ENCODE measurements at regions not wholly inside any gene's neighbourhood (a gene's known extent, or its start where the extent isn't known, plus 50 kb on each side); places are given as distances from the start of the nearest gene placed in this dataset.
"Not testable (repeated sequence)": the region's sequence is repeated elsewhere in the genome, so short reads cannot be mapped to it uniquely, and the experiment has no call there.

GRCh38 chr4:140222171-140222570, 68.2 kb upstream of the MAML3 start:
- TF ChIP-seq CTCF (IDR thresholded peaks at IDR 0.05; ENCODE audit: low read depth, low read length) = no peak
- Histone ChIP-seq H3K4me3 (ENCODE audit: low read depth, low read length) (no peak overlapping the region), H3K27me3 (ENCODE audit: control insufficient read depth, insufficient read depth, low read length) (no peaks in the 10 kb centered on the region), H3K9me3 (ENCODE audit: control insufficient read depth, insufficient read depth, low read length) (no peaks in the 10 kb centered on the region), H3K27ac (ENCODE audit: low read depth, low read length) (no peak overlapping the region)
- ChIA-PET CTCF (no interaction called here), POLR2A (no interaction called here)
- no peak for DNase-seq (ENCODE audit: low read depth, low spot score)

GRCh38 chr4:140220058-140220457, 66.1 kb upstream of the MAML3 start:
- ChIA-PET CTCF (no interaction called here), POLR2A (no interaction called here)
- Histone ChIP-seq H3K27ac (ENCODE audit: low read depth, low read length) (no peak overlapping the region), H3K27me3 (ENCODE audit: control insufficient read depth, insufficient read depth, low read length) (no peaks in the 10 kb centered on the region), H3K9me3 (ENCODE audit: control insufficient read depth, insufficient read depth, low read length) (no peaks in the 10 kb centered on the region), H3K4me3 (ENCODE audit: low read depth, low read length) (no peak overlapping the region)
- no peak for DNase-seq (ENCODE audit: low read depth, low spot score)
- TF ChIP-seq CTCF (IDR thresholded peaks at IDR 0.05; ENCODE audit: low read depth, low read length) = no peak

GRCh38 chr4:140219567-140219966, 65.6 kb upstream of the MAML3 start:
- DNase-seq (ENCODE audit: low read depth, low spot score) = no peak
- POLR2A ChIA-PET = no interaction called here

GRCh38 chr4:140219070-140219469, 65.1 kb upstream of the MAML3 start:
- CTCF ChIA-PET; DNase-seq (ENCODE audit: low read depth, low spot score); H3K4me3 ChIP-seq (ENCODE audit: low read depth, low read length); H3K9me3 ChIP-seq (ENCODE audit: control insufficient read depth, insufficient read depth, low read length); POLR2A ChIA-PET; H3K27ac ChIP-seq (ENCODE audit: low read depth, low read length); H3K27me3 ChIP-seq (ENCODE audit: control insufficient read depth, insufficient read depth, low read length): not testable (repeated sequence)

More at GRCh38 chr4:140219567-140219966, 65.6 kb upstream of the MAML3 start:
- CTCF ChIA-PET = no interaction called here
- Histone ChIP-seq H3K27ac (ENCODE audit: low read depth, low read length) (no peak overlapping the region), H3K27me3 (ENCODE audit: control insufficient read depth, insufficient read depth, low read length) (no peaks in the 10 kb centered on the region), H3K9me3 (ENCODE audit: control insufficient read depth, insufficient read depth, low read length) (no peaks in the 10 kb centered on the region), H3K4me3 (ENCODE audit: low read depth, low read length) (no peak overlapping the region)
- TF ChIP-seq CTCF (IDR thresholded peaks at IDR 0.05; ENCODE audit: low read depth, low read length) = no peak

GRCh38 chr4:140213749-140214148, 59.8 kb upstream of the MAML3 start:
- POLR2A ChIA-PET = no interaction called here
- Histone ChIP-seq H3K27ac (ENCODE audit: low read depth, low read length) (no peak overlapping the region), H3K27me3 (ENCODE audit: control insufficient read depth, insufficient read depth, low read length) (peaks cover 6% of the 10 kb centered on the region), H3K4me3 (ENCODE audit: low read depth, low read length) (no peak overlapping the region), H3K9me3 (ENCODE audit: control insufficient read depth, insufficient read depth, low read length) (no peaks in the 10 kb centered on the region)
- DNase-seq (ENCODE audit: low read depth, low spot score) = no peak
- TF ChIP-seq CTCF (IDR thresholded peaks at IDR 0.05; ENCODE audit: low read depth, low read length) = no peak
- CTCF ChIA-PET = interaction anchor here (1.0 kb wide), 1 partner anchor 117 kb away, joined by 3 read pairs; no protein-coding TSS in a partner anchor

- no peak overlapping the region for H3K27ac ChIP-seq (ENCODE audit: low read depth, low read length)
- H3K27me3 ChIP-seq (ENCODE audit: control insufficient read depth, insufficient read depth, low read length) = peaks cover 6% of the 10 kb centered on the region
- DNase-seq (ENCODE audit: low read depth, low spot score) = no peak
- ChIA-PET POLR2A (no interaction called here), CTCF (interaction anchor here (1.0 kb wide), 1 partner anchor 117 kb away, joined by 3 read pairs; no protein-coding TSS in a partner anchor)
- no peak for TF ChIP-seq CTCF (IDR thresholded peaks at IDR 0.05; ENCODE audit: low read depth, low read length)
- no peaks in the 10 kb centered on the region for H3K9me3 ChIP-seq (ENCODE audit: control insufficient read depth, insufficient read depth, low read length)
- H3K4me3 ChIP-seq (ENCODE audit: low read depth, low read length) = no peak overlapping the region
Observed at GRCh38 chr4:140213116-140213515, 59.1 kb upstream of the MAML3 start.
